Stimulated activated CD8-positive, alpha-beta memory T cell treated with anti-CD3 and anti-CD28 coated beads, Interleukin-4, amount 100 ng/mL, for 1 hour (primary cell): ENCODE measurements at regions not wholly inside any gene's neighbourhood (a gene's known extent, or its start where the extent isn't known, plus 50 kb on each side); places are given as distances from the start of the nearest gene placed in this dataset.
"Not testable (repeated sequence)": the region's sequence is repeated elsewhere in the genome, so short reads cannot be mapped to it uniquely, and the experiment has no call there.

Source experiments
- DNase-seq, 2 donors: peaks; one replicate each; pipeline ENCODE4 v3.0.0-alpha.2; 2020; ENCODE audit warnings: low read depth in 2 of 2, low spot score in 1 of 2

GRCh38 chr17:77800816-77801215, 157.7 kb upstream of the TNRC6C start:
- DNase-seq: no peak

- DNase-seq: no peak
Observed at GRCh38 chr17:77801545-77802332, 156.8 kb upstream of the TNRC6C start.

- DNase-seq: no peak
Observed at GRCh38 chr17:77802333-77802615, 156.2 kb upstream of the TNRC6C start.

GRCh38 chr17:77802811-77803220, 155.7 kb upstream of the TNRC6C start:
- DNase-seq: no peak

GRCh38 chr17:77803726-77804125, 154.8 kb upstream of the TNRC6C start:
- no peak for DNase-seq

- no peak for DNase-seq
Observed at GRCh38 chr17:77804796-77805426, 153.6 kb upstream of the TNRC6C start.

GRCh38 chr17:77805970-77806369, 152.5 kb upstream of the TNRC6C start:
- not testable (repeated sequence) for DNase-seq

- DNase-seq: no peak
Observed at GRCh38 chr17:77807051-77807745, 151.3 kb upstream of the TNRC6C start.

- no peak for DNase-seq
Observed at GRCh38 chr17:77807746-77808441, 150.6 kb upstream of the TNRC6C start.

GRCh38 chr17:77808686-77809425, 149.6 kb upstream of the TNRC6C start:
- no peak for DNase-seq

- DNase-seq: no peak
Observed at GRCh38 chr17:77809814-77810213, 148.7 kb upstream of the TNRC6C start.

- DNase-seq: no peak
Observed at GRCh38 chr17:77810536-77810935, 148.0 kb upstream of the TNRC6C start.

- DNase-seq: no peak
Observed at GRCh38 chr17:77811521-77811920, 147.0 kb upstream of the TNRC6C start.

GRCh38 chr17:77814091-77814772, 144.3 kb upstream of the TNRC6C start:
- DNase-seq: no peak

- DNase-seq: no peak
Observed at GRCh38 chr17:77815127-77815905, 143.2 kb upstream of the TNRC6C start.

- no peak for DNase-seq
Observed at GRCh38 chr17:77817953-77818352, 140.6 kb upstream of the TNRC6C start.

- no peak for DNase-seq
Observed at GRCh38 chr17:77819497-77819896, 139.0 kb upstream of the TNRC6C start.

- DNase-seq: no peak
Observed at GRCh38 chr17:77821114-77821513, 137.4 kb upstream of the TNRC6C start.

GRCh38 chr17:77822302-77823030, 136.0 kb upstream of the TNRC6C start:
- DNase-seq: no peak
